Endothelial cell of umbilical vein (primary cell): ENCODE measurements at regions not wholly inside any gene's neighbourhood (a gene's known extent, or its start where the extent isn't known, plus 50 kb on each side); places are given as distances from the start of the nearest gene placed in this dataset.

ENCODE experiments used
- BruUV-seq: library from RNA; stranded (reverse); fragments of 400-500 nt; replicated peaks from 2 replicates; lab custom pipeline; 2021; lab: Mats Ljungman, UMichigan
- CTCF ChIA-PET: fragments of 300-600, 350-600 bp; sonication (Branson Sonifier 250); formaldehyde crosslinking; loops from one replicate; lab custom pipeline; 2021; ENCODE audit warnings: antibody characterized with exemption, inconsistent platforms; lab: Charles Lee
- POLR2A ChIA-PET: fragments of 300-600, 350-600 bp; sonication (Branson Sonifier 250); formaldehyde crosslinking; loops from one replicate; lab custom pipeline; 2021; ENCODE audit warnings: antibody characterized with exemption, inconsistent platforms; lab: Charles Lee
- DNase-seq: peaks from one replicate; pipeline ENCODE4 v3.0.0-alpha.2; 2011; ENCODE audit warnings: low read depth, low spot score
- FAIRE-seq: peaks from 2 replicates; lab custom pipeline; 2011; peaks lifted over from hg19 to GRCh38; lab: Jason Lieb, UNC
- H2AFZ ChIP-seq: 2 replicates; pipeline ENCODE4 v1.6.0; 2012; ENCODE audit warnings: low read depth, low read length, control low read depth, inconsistent platforms
- H3K27ac ChIP-seq: 2 replicates; pipeline ENCODE4 v1.5.1; 2011; ENCODE audit warnings: low read depth, mild to moderate bottlenecking, control low read depth, low read length, moderate library complexity; ENCODE audit not compliant: insufficient read depth
- H3K27me3 ChIP-seq, 2 experiments: 2 replicates each; pipeline versions ENCODE4 v1.6.0 to v1.6.1; 2011; ENCODE audit warnings: low read length in 2 of 2, mixed read lengths in 1 of 2; ENCODE audit not compliant: control insufficient read depth in 2 of 2, insufficient read depth in 2 of 2
- H3K36me3 ChIP-seq, 2 experiments: 2 replicates in 1 of 2; 3 replicates in 1 of 2; pipeline ENCODE4 v1.5.1; 2011; ENCODE audit warnings: low read length in 2 of 2, mild to moderate bottlenecking in 1 of 2, moderate library complexity in 1 of 2; ENCODE audit not compliant: control insufficient read depth in 2 of 2, insufficient read depth in 2 of 2; ENCODE audit errors: extremely low read depth in 1 of 2
- H3K4me1 ChIP-seq: 3 replicates; pipeline ENCODE4 v1.5.1; 2011; ENCODE audit warnings: mild to moderate bottlenecking, low read length; ENCODE audit not compliant: control insufficient read depth, insufficient read depth; ENCODE audit errors: extremely low read depth
- H3K4me2 ChIP-seq: 2 replicates; pipeline ENCODE4 v1.6.1; 2011; ENCODE audit warnings: low read length, control low read depth, mixed read lengths; ENCODE audit not compliant: insufficient read depth
- H3K4me3 ChIP-seq, 3 experiments: fragments of 200-600 bp in 1 of 3; sonication (generic), shearing (Covaris generic) in 1 of 3; replicated peaks in 1 of 3; 2 replicates each; pipeline ENCODE4 v1.5.1; 2011 to 2016; ENCODE audit warnings: control low read depth in 3 of 3, low read length in 3 of 3, mild to moderate bottlenecking in 2 of 3, inconsistent platforms in 1 of 3, low read depth in 1 of 3, moderate library complexity in 1 of 3; ENCODE audit not compliant: insufficient read depth in 1 of 3
- H3K79me2 ChIP-seq: 2 replicates; pipeline ENCODE4 v1.6.0; 2012; ENCODE audit warnings: low read length, inconsistent platforms; ENCODE audit not compliant: control insufficient read depth, insufficient read depth
- H3K9ac ChIP-seq: replicated peaks from 2 replicates; pipeline ENCODE3; 2011; ENCODE audit warnings: low read length, control low read depth; ENCODE audit not compliant: insufficient read depth; ENCODE audit errors: extremely low read depth
- H3K9me1 ChIP-seq: replicated peaks from 3 replicates; pipeline ENCODE4 v1.6.0; 2011; ENCODE audit warnings: mild to moderate bottlenecking, low read length; ENCODE audit not compliant: control insufficient read depth, insufficient read depth; ENCODE audit errors: extremely low read depth
- H3K9me3 ChIP-seq: replicated peaks from 2 replicates; pipeline ENCODE4 v1.5.1; 2012; ENCODE audit warnings: low read length, inconsistent platforms; ENCODE audit not compliant: control insufficient read depth, insufficient read depth
- H4K20me1 ChIP-seq: replicated peaks from 2 replicates; pipeline ENCODE3; 2011; ENCODE audit warnings: mild to moderate bottlenecking, low read length; ENCODE audit not compliant: control insufficient read depth, insufficient read depth; ENCODE audit errors: extremely low read depth
- EZH2 ChIP-seq: IDR thresholded peaks from 2 replicates; pipeline ENCODE4 v1.6.1; 2012; ENCODE audit warnings: borderline replicate concordance, low read depth, mild to moderate bottlenecking, moderate library complexity, low read length, inconsistent platforms; ENCODE audit not compliant: severe bottlenecking
- JUN ChIP-seq: IDR thresholded peaks from 2 replicates; pipeline ENCODE4 v1.6.1; 2011; ENCODE audit warnings: borderline replicate concordance, low read depth; ENCODE audit not compliant: insufficient read length, insufficient read depth
- MYC ChIP-seq: IDR thresholded peaks from one replicate; pipeline ENCODE4 v1.6.1; 2011; ENCODE audit warnings: mild to moderate bottlenecking, low read depth, low read length
- POLR2A ChIP-seq: IDR thresholded peaks from 2 replicates; pipeline ENCODE4 v1.6.1; 2012; ENCODE audit warnings: low read depth, mild to moderate bottlenecking, control low read depth, low read length
- POLR2AphosphoS5 ChIP-seq: IDR thresholded peaks from 2 replicates; pipeline ENCODE4 v1.6.1; 2012; ENCODE audit warnings: low read depth, mild to moderate bottlenecking, control low read depth, low read length, moderate library complexity; ENCODE audit not compliant: insufficient read depth
- dilution Hi-C: fragments of 300-500 bp; cut with MboI; formaldehyde crosslinking; loops from one replicate; pipeline ENCODE4 v1.15.0; 2019; ENCODE audit warnings: low sequenced_read_pairs; ENCODE audit not compliant: extremely low pct_ligation_motif_present
- intact Hi-C: fragments of 100-400 bp; cut with micrococcal nuclease; formaldehyde crosslinking; loops from one replicate; pipeline ENCODE4 v1.10.0; 2022
- TF ChIP-seq, protein P1 (sequence below): IDR thresholded peaks from 2 replicates; pipeline ENCODE4 v1.6.1; 2011; ENCODE audit not compliant: insufficient read depth, insufficient read length

DNA sequence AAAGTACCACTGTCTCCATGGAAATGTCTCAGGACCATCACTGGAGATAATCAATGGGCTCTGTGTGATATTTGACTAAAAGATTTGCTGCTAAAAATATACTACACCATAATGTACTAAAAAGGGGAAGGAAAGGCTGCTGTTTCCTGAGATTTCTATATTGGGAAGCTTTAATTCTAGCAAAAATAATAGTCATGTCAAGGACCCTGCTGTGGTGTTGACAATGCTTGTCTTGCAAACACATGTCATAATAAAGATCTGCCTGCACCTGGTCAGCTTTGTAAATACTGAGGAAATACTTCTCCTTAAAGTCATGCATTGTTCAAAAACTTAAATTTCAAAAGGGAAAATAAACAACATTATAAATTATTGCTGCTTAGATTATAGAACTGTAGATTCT, 417.9 kb downstream of the GPM6A start:
- no peak overlapping the region for H3K27ac ChIP-seq
- H3K9ac ChIP-seq, result no peak overlapping the region
- intact Hi-C loops (no loop called here), dilution Hi-C loops (no loop called here)
- no peak overlapping the region for H3K4me3 ChIP-seq
- DNase-seq, result no peak
- H3K4me2 ChIP-seq, result no peak overlapping the region
- H3K79me2 ChIP-seq, result no peaks in the 10 kb centered on the region
- ChIA-PET POLR2A (no interaction called here), CTCF (no interaction called here)
- H3K4me1 ChIP-seq, result no peaks in the 10 kb centered on the region
- no peak overlapping the region for H2AFZ ChIP-seq
- no peaks in the 10 kb centered on the region for H3K36me3 ChIP-seq
- H3K9me3 ChIP-seq, result no peaks in the 10 kb centered on the region
- TF ChIP-seq MYC, result no peak
- TF ChIP-seq POLR2AphosphoS5, result no peak
- no peaks in the 10 kb centered on the region for H3K27me3 ChIP-seq
- no TSS peak for BruUV-seq
- H3K9me1 ChIP-seq, result no peaks in the 10 kb centered on the region
- no peak for FAIRE-seq
- no peaks in the 10 kb centered on the region for H4K20me1 ChIP-seq

DNA sequence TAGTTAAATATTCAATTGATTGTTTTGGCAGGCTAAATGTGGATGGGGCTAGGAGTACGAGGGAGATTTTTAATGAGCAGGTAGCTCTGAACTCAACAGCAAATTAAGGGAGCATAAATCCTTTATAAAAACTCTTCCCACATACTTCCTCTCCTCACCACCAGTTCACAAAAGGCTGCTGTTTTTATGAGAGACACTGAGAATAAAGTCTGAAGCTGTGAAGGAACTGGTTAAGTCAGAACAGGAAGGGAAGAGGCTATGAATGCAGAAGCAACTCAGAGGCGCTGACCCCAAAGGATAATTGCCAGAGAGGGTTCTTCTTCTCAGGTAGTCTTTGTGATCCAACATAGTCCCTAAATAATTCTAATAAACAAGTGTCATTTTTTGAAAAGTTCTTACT, 406.1 kb downstream of the GPM6A start:
- H3K79me2 ChIP-seq, result no peaks in the 10 kb centered on the region
- dilution Hi-C loops (no loop called here), intact Hi-C loops (no loop called here)
- H3K4me1 ChIP-seq, result no peaks in the 10 kb centered on the region
- no peak overlapping the region for H3K4me3 ChIP-seq
- no peaks in the 10 kb centered on the region for H4K20me1 ChIP-seq
- no peak overlapping the region for H2AFZ ChIP-seq
- H3K9me1 ChIP-seq, result no peaks in the 10 kb centered on the region
- no peak for TF ChIP-seq JUN
- TF ChIP-seq POLR2A, result no peak
- no peak for TF ChIP-seq MYC
- no peak for TF ChIP-seq EZH2
- TF ChIP-seq, protein P1, sequence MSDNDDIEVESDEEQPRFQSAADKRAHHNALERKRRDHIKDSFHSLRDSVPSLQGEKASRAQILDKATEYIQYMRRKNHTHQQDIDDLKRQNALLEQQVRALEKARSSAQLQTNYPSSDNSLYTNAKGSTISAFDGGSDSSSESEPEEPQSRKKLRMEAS, result no peak
- no peak overlapping the region for H3K4me2 ChIP-seq
- DNase-seq (no peak), FAIRE-seq (no peak)
- POLR2A ChIA-PET, result no interaction called here
- CTCF ChIA-PET, result no interaction called here
- no peak overlapping the region for H3K9ac ChIP-seq
- H3K27ac ChIP-seq, result no peak overlapping the region
- no peaks in the 10 kb centered on the region for H3K27me3 ChIP-seq
- H3K9me3 ChIP-seq, result no peaks in the 10 kb centered on the region
- no peaks in the 10 kb centered on the region for H3K36me3 ChIP-seq
- no TSS peak for BruUV-seq
